Endothelial cell (in vitro differentiated cells): ENCODE measurements at regions not wholly inside any gene's neighbourhood (a gene's known extent, or its start where the extent isn't known, plus 50 kb on each side); places are given as distances from the start of the nearest gene placed in this dataset.

ENCODE experiments used
- DNase-seq: peaks from one replicate; pipeline ENCODE4 v3.0.0; 2021; ENCODE audit warnings: low spot score
- H3K27ac Mint-ChIP-seq: one replicate; pipeline ENCODE4 v1.8.0; 2021; ENCODE audit warnings: mixed read lengths, inconsistent platforms; ENCODE audit not compliant: unreplicated experiment
- H3K27me3 Mint-ChIP-seq: one replicate; pipeline ENCODE4 v1.8.0; 2021; ENCODE audit warnings: mild to moderate bottlenecking, moderate library complexity, mixed read lengths, inconsistent platforms; ENCODE audit not compliant: unreplicated experiment
- H3K36me3 Mint-ChIP-seq: one replicate; pipeline ENCODE4 v1.8.0; 2021; ENCODE audit warnings: mild to moderate bottlenecking, low read depth, mixed read lengths, inconsistent platforms; ENCODE audit not compliant: unreplicated experiment
- H3K4me1 Mint-ChIP-seq: one replicate; pipeline ENCODE4 v1.8.0; 2021; ENCODE audit warnings: mild to moderate bottlenecking, mixed read lengths, inconsistent platforms; ENCODE audit not compliant: unreplicated experiment
- H3K4me3 Mint-ChIP-seq: one replicate; pipeline ENCODE4 v1.8.0; 2021; ENCODE audit warnings: mild to moderate bottlenecking, mixed read lengths, inconsistent platforms; ENCODE audit not compliant: unreplicated experiment
- H3K9me3 Mint-ChIP-seq: one replicate; pipeline ENCODE4 v1.8.0; 2021; ENCODE audit warnings: mixed read lengths, inconsistent platforms; ENCODE audit not compliant: unreplicated experiment
- CTCF ChIP-seq: fragments of 200-600 bp; sonication (generic); IDR thresholded peaks from one replicate; pipeline ENCODE4 v1.5.0; 2021; ENCODE audit warnings: antibody characterized with exemption; ENCODE audit not compliant: unreplicated experiment

DNA sequence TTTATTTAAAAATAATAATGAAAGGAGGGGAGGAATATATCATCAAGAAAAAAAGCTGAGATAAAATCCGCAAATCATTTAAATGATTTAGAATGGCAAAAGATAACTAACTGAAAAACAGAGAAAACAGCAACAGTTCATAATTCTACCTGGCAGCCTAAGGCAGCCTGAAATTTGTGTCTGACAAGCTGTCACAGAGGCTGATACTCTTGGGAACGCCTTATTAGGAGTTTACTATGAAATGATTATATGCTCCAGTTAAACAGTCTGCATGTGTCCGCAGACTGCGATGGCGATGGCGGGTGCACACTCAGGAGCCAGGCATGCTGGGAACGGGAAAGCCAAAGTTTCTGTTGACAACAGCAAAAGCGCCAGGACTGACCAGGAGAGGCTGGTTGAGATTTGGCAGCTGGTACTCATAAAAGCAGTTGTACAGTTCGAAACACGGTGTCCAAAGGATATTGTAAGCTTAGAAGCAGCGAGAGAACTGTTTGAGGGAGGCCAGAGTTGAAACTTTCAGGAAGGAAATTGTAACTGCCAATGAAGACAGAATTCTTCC, 172.9 kb upstream of the MPPED2 start:
- no peak for DNase-seq
- Mint-ChIP-seq H3K27me3 (no peaks in the 10 kb centered on the region), H3K36me3 (peaks cover 4% of the 10 kb centered on the region), H3K4me3 (no peak overlapping the region), H3K4me1 (peaks cover 16% of the 10 kb centered on the region), H3K9me3 (peaks cover 7% of the 10 kb centered on the region), H3K27ac (no peak overlapping the region)
- TF ChIP-seq CTCF = no peak

- no peak overlapping the region for H3K27ac Mint-ChIP-seq
- no peaks in the 10 kb centered on the region for H3K27me3 Mint-ChIP-seq
- no peak overlapping the region for H3K4me3 Mint-ChIP-seq
- DNase-seq = no peak
- H3K9me3 Mint-ChIP-seq = peaks cover 7% of the 10 kb centered on the region
- TF ChIP-seq CTCF = no peak
- peaks cover 4% of the 10 kb centered on the region for H3K36me3 Mint-ChIP-seq
- peaks cover 16% of the 10 kb centered on the region for H3K4me1 Mint-ChIP-seq
Observed at GRCh38 chr11:30758518-30758917, 172.4 kb upstream of the MPPED2 start.

GRCh38 chr11:30758012-30758411, 171.9 kb upstream of the MPPED2 start:
- Mint-ChIP-seq H3K9me3 (peaks cover 7% of the 10 kb centered on the region), H3K27me3 (no peaks in the 10 kb centered on the region), H3K27ac (no peak overlapping the region), H3K4me1 (peaks cover 16% of the 10 kb centered on the region), H3K36me3 (peaks cover 4% of the 10 kb centered on the region), H3K4me3 (no peak overlapping the region)
- no peak for DNase-seq
- TF ChIP-seq CTCF = no peak

GRCh38 chr11:30753994-30754393, 167.8 kb upstream of the MPPED2 start:
- Mint-ChIP-seq H3K36me3 (no peaks in the 10 kb centered on the region), H3K4me3 (peak overlapping the region; percentile 43), H3K9me3 (no peaks in the 10 kb centered on the region), H3K4me1 (peaks cover 39% of the 10 kb centered on the region), H3K27me3 (peaks cover 2% of the 10 kb centered on the region), H3K27ac (no peak overlapping the region)
- no peak for TF ChIP-seq CTCF
- no peak for DNase-seq

GRCh38 chr11:30753504-30753903, 167.4 kb upstream of the MPPED2 start:
- H3K36me3 Mint-ChIP-seq = no peaks in the 10 kb centered on the region

More at GRCh38 chr11:30753504-30753903, 167.4 kb upstream of the MPPED2 start:
- Mint-ChIP-seq H3K9me3 (no peaks in the 10 kb centered on the region), H3K4me1 (peaks cover 42% of the 10 kb centered on the region), H3K4me3 (no peak overlapping the region), H3K27me3 (peaks cover 2% of the 10 kb centered on the region), H3K27ac (no peak overlapping the region)
- no peak for DNase-seq
- TF ChIP-seq CTCF = no peak
